ENCODE measurements at regions not wholly inside any gene's neighbourhood (a gene's known extent, or its start where the extent isn't known, plus 50 kb on each side); places are given as distances from the start of the nearest gene placed in this dataset.

DNA sequence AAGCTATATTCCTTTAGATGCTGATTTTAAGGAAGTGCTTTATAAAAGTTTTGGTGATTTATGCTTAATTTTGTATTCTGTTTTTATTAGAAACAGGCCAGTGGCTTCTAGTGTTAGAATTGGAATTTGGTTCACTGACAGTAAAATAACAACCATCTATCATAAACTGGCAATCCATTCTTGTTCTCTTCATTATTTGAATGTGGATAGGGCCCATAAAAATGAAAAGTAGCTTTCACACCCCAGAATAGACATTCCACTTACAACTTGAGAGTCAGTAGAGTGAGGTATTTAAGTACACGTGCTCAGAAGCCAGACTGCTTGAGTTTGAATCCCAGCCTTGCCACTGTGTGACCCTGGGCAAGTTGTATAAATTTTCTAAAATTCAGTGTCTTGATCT lies 232.4 kb upstream of the CTSO start:
- H3K9ac ChIP-seq (ENCODE audit: extremely low read depth, low read length, poor library complexity, severe bottlenecking) = no peak overlapping the region
- H3K27me3 ChIP-seq (ENCODE audit: control insufficient read depth, insufficient read depth, low read length, poor library complexity, severe bottlenecking) = no peaks in the 10 kb centered on the region
- H3K9me3 ChIP-seq (ENCODE audit: control insufficient read depth, low read length) = no peaks in the 10 kb centered on the region
- no peaks in the 10 kb centered on the region for H3K4me1 ChIP-seq (ENCODE audit: control insufficient read depth, insufficient read depth, low read length)
- no peaks in the 10 kb centered on the region for H3K27me3 Mint-ChIP-seq (ENCODE audit: insufficient read depth)
- H3K36me3 Mint-ChIP-seq (ENCODE audit: low read depth) = no peaks in the 10 kb centered on the region
- H3K27ac Mint-ChIP-seq = no peak overlapping the region
- no peaks in the 10 kb centered on the region for H3K36me3 ChIP-seq (ENCODE audit: control insufficient read depth, insufficient read depth, low read length)
- no peaks in the 10 kb centered on the region for H3K4me1 Mint-ChIP-seq
- TF ChIP-seq, protein P1, sequence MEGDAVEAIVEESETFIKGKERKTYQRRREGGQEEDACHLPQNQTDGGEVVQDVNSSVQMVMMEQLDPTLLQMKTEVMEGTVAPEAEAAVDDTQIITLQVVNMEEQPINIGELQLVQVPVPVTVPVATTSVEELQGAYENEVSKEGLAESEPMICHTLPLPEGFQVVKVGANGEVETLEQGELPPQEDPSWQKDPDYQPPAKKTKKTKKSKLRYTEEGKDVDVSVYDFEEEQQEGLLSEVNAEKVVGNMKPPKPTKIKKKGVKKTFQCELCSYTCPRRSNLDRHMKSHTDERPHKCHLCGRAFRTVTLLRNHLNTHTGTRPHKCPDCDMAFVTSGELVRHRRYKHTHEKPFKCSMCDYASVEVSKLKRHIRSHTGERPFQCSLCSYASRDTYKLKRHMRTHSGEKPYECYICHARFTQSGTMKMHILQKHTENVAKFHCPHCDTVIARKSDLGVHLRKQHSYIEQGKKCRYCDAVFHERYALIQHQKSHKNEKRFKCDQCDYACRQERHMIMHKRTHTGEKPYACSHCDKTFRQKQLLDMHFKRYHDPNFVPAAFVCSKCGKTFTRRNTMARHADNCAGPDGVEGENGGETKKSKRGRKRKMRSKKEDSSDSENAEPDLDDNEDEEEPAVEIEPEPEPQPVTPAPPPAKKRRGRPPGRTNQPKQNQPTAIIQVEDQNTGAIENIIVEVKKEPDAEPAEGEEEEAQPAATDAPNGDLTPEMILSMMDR (conservative IDR thresholded peaks at IDR 0.05) = no peak
- H3K4me3 Mint-ChIP-seq = no peak overlapping the region
- DNase-seq = no peak
- H3K4me3 ChIP-seq (ENCODE audit: low read length) = no peak overlapping the region
- no peak overlapping the region for H3K27ac ChIP-seq (ENCODE audit: low read depth, low read length)
- 77% methylated on average over 1 of the region's 1 CpG; no CpG with 5 or more reads in 1 of the 2 experiments for WGBS, 2 experiments (ENCODE audit: insufficient coverage in 1 of 2, insufficient read length in 1 of 2)
- no peaks in the 10 kb centered on the region for H3K9me3 Mint-ChIP-seq

DNA sequence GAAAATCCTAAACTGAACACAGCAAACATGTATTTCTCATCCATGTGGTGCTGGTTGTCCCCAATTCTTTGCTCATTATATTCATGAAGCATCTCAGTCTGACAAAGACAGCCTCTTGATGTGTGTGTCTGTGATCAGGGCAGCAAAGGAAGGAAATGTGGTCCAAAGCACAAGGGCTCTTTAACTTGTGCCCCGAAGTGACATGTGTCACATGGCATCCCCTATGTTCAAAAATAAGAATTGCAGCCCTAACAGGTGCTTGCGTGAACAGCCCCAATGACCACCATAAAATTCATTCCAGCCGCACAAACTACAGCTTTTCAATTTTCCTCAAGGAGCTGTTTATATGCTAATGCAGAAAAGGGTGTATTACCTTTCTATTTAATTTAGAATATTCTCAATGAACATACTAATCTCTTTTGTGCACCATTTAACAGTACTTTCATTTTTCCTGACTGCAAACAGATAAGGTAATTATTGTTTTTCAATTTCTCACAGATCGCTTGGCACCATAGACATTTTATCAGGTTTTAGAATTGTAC lies 231.9 kb upstream of the CTSO start:
- Histone ChIP-seq H3K9ac (ENCODE audit: extremely low read depth, low read length, poor library complexity, severe bottlenecking) (no peak overlapping the region), H3K9me3 (ENCODE audit: control insufficient read depth, low read length) (no peaks in the 10 kb centered on the region), H3K27me3 (ENCODE audit: control insufficient read depth, insufficient read depth, low read length, poor library complexity, severe bottlenecking) (no peaks in the 10 kb centered on the region), H3K27ac (ENCODE audit: low read depth, low read length) (no peak overlapping the region), H3K4me1 (ENCODE audit: control insufficient read depth, insufficient read depth, low read length) (no peaks in the 10 kb centered on the region), H3K4me3 (ENCODE audit: low read length) (no peak overlapping the region), H3K36me3 (ENCODE audit: control insufficient read depth, insufficient read depth, low read length) (no peaks in the 10 kb centered on the region)
- Mint-ChIP-seq H3K36me3 (ENCODE audit: low read depth) (no peaks in the 10 kb centered on the region), H3K9me3 (no peaks in the 10 kb centered on the region), H3K27me3 (ENCODE audit: insufficient read depth) (no peaks in the 10 kb centered on the region), H3K27ac (no peak overlapping the region), H3K4me3 (no peak overlapping the region), H3K4me1 (no peaks in the 10 kb centered on the region)
- DNase-seq = no peak
- TF ChIP-seq, protein P1 (conservative IDR thresholded peaks at IDR 0.05) = peak; percentile 29
- 98 to 100% methylated on average over 1 to 4 of the region's 4 CpGs for WGBS, 2 experiments (ENCODE audit: insufficient coverage in 1 of 2, insufficient read length in 1 of 2)

DNA sequence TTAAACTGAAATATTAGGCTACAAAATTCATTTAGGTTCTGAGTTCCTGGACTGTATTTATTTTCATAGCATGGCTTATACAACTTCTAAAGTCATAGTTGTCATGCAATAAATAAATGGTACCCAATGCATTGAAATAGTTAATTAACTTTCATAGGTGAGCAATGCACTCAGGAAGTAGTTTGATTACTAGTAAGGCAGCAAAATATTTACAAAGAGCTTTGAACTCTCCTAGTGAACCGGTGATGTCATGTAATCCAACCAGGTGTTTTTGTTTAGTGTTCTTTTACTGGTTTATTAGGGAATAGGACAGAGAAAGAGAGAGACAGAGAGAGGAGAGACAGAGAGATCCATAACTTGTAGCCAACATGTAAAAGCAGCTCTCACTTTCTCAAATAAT lies 228.6 kb upstream of the CTSO start:
- no peak overlapping the region for H3K4me3 ChIP-seq (ENCODE audit: low read length)
- H3K9me3 Mint-ChIP-seq = no peaks in the 10 kb centered on the region
- no peak overlapping the region for H3K9ac ChIP-seq (ENCODE audit: extremely low read depth, low read length, poor library complexity, severe bottlenecking)
- no peak overlapping the region for H3K4me3 Mint-ChIP-seq
- no peak for DNase-seq
- no peaks in the 10 kb centered on the region for H3K27me3 Mint-ChIP-seq (ENCODE audit: insufficient read depth)
- no peaks in the 10 kb centered on the region for H3K9me3 ChIP-seq (ENCODE audit: control insufficient read depth, low read length)
- peaks cover 2% of the 10 kb centered on the region for H3K4me1 Mint-ChIP-seq
- H3K27ac ChIP-seq (ENCODE audit: low read depth, low read length) = no peak overlapping the region
- H3K36me3 Mint-ChIP-seq (ENCODE audit: low read depth) = no peaks in the 10 kb centered on the region
- TF ChIP-seq, protein P1 (conservative IDR thresholded peaks at IDR 0.05) = no peak
- H3K27me3 ChIP-seq (ENCODE audit: control insufficient read depth, insufficient read depth, low read length, poor library complexity, severe bottlenecking) = no peaks in the 10 kb centered on the region
- H3K27ac Mint-ChIP-seq = no peak overlapping the region
- no peaks in the 10 kb centered on the region for H3K4me1 ChIP-seq (ENCODE audit: control insufficient read depth, insufficient read depth, low read length)
- WGBS, 2 experiments (ENCODE audit: insufficient coverage in 1 of 2, insufficient read length in 1 of 2) = 87% methylated on average over 1 of the region's 1 CpG; no CpG with 5 or more reads in 1 of the 2 experiments
- H3K36me3 ChIP-seq (ENCODE audit: control insufficient read depth, insufficient read depth, low read length) = no peaks in the 10 kb centered on the region
